ENCODE measurements at regions not wholly inside any gene's neighbourhood (a gene's known extent, or its start where the extent isn't known, plus 50 kb on each side); places are given as distances from the start of the nearest gene placed in this dataset.
"Not testable (repeated sequence)": the region's sequence is repeated elsewhere in the genome, so short reads cannot be mapped to it uniquely, and the experiment has no call there.

DNA sequence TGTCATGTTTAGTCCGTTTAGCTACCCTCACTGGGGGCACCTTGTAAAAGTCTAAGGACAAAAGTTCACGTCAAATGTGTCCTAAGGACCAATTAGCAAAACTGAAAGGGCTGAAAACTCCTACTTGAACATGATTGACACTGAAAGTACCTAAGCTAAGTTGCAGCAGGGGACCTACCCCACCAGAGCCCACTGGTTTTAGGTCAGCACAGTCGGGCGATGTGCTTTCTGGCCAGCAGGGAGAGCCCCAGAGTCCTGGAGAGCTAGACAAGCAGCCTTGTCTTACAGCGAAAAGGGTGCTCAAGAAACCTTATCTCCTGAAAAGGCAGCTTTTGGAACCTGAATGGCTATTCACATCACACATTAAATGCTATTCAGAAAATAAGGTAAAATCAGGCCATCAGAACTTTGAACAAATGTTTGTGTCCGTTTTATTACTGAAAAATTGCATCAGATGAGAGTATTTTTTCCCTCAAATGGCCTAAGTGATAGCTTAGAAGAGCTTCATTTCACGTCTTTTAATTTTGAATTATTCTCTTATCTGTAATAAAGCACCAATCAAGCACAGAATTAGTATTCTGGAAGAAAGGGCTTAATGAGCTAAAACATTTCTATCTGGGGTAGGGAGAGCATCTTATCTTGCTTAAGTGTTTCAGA is 52.2 kb upstream of the MKI67 start:
- peak; percentile 44 to 49 for DNase-seq

DNA sequence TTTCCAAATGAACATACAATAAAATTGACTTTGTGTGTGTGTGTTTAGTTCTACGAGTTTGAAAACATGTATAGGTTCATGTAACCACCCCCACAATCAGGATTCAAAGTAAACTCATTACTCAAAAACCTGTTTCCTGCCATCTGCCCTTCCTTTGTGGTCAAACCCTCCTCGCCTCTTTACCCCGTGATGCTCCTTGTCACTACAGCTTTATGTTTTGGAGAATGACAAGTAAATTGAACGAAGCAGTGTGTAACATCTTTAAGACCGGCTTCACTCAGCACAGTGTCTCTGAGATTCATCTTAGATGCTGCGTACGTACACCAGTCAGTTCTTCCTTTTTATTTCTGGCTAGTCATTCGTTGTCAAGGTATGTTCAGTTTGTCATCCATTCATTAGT is 54.6 kb upstream of the MKI67 start:
- DNase-seq, result peak in 1 of 2 donors; percentile 26

DNA sequence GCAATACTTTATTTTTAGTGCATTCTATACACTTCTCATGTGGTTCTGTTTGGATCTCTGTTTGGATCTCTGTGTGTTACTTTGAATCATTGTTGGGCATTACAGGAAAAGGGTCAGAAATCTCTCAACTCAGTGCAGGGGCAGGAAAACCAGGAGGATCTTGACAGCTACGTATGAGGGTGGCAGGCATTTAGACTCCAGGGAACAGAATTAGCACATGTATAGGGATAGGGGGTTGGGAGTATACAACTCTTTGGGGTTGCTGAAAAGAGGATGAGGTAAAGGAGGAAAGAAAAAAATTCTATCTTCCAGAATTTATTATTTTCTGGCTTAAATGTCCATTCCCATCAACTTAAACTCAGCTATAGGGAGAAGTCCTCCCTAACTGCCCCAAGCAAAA is 59.4 kb upstream of the MKI67 start:
- DNase-seq, result no peak

DNA sequence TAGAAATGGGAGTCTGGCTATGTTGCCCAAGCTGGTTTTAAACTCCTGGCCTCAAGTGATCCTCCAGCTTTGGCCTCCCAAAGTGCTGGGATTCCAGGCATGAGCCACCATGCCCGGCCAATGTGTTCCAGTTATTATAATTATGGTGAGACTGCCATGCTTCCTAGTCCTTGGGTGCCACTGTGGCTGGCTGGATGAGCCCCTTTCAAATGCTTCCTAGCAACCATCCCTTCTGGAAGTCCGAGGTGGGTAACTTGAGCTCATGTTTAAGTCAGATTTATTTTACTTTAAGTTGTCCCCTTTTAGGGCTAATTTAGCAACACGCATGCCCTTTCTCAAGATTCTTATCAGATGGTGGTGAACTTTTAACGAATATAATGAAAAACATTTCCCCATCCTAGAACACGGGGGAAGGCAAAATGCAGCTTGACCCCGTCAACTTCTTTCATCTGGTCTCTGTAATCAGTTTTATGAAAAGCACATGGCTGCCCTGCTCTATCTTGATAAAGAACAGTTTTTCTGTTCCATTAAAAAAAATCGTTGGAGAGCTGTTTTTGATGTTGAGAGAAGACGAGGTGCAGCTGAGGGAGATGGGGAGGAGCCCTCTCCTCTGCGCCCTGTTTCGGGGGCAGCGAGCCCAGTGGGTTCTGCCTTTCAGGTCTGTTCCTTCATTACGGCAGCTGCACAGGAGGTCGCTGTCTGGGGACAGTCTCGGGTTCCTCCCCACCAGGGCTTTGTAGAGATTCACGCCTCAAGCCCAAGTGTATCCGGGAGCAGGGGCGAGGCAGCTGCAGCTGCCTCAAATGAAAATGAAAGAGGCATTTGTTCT is 61.0 kb upstream of the MKI67 start:
- DNase-seq, result peak in 1 of 2 donors; percentile 30

DNA sequence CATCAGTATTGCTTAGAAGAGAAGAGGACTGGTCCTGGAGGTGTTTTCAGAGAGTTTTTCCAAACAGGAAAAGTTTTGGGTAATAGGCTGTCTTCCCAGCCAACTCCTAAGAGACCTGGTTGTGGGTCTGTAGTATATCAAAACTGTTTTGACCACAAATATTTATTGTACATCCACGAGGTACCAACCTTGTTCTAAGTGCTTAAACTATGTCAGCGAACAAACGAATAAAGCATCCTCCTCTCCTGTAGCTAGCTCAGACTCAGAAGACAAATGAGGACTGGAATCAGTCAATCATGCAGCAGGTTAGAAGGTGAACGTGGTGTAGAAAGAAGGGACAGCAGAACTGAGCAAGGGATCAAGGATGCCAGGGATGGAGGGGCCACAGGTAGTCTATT is 61.6 kb upstream of the MKI67 start:
- no peak for DNase-seq

DNA sequence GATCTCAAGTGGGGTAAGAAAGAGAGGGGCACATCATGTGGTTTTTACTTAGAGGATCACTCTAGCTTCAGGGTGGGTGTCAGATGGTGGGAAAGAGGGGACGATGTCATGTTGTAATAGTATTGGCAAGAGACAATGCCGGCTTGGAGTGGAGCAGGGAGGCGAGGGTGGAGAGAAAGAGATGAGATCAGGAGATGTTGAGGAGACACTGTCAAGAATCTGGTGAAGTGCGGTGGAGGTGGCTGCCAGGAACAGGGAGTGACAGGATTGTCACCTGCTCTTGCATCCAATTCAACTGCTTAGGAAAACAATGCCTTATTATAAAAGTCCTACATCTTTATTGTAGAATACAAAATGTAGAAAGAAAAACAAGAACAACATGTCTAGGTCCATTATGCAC is 63.0 kb upstream of the MKI67 start:
- no peak for DNase-seq

DNA sequence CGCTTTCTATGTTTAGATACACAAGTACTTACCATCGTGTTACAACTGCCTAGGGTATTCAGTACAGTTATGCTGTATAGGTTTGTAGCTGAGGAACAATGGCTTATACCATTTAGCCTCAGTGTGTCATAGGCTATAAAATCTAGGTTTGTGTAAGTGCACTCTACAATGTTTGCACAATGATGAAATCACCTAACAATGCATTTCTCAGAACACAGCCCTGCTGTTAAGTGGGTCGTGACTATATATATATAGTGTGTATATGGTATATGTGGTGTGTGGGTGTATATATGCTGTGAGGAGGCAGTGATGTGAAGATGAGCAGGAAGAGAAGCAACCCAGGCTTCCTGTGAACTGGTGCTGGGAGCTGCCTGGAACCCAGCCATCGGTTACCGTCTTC is 65.6 kb upstream of the MKI67 start:
- DNase-seq, result no peak

DNA sequence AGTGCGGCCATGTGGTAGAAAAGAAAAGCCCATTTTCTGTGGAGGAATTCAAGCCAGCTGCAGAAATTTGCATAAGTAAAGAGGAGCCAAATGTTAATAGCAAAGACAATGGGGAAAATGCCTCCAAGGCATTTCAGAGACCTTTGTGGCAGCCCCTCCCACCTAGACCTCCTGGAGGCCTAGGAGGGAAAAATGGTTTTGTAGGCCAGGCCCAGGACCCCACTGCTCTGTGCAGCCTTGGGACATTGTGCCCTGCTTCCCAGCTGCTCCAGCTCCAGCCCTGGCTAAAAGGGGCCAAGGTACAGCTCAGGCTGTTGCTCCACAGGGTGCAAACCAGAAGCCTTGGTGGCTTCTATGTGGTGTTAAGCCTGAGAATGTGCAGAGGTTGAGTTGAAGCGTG is 75.6 kb upstream of the MKI67 start:
- DNase-seq, result not testable (repeated sequence)

DNA sequence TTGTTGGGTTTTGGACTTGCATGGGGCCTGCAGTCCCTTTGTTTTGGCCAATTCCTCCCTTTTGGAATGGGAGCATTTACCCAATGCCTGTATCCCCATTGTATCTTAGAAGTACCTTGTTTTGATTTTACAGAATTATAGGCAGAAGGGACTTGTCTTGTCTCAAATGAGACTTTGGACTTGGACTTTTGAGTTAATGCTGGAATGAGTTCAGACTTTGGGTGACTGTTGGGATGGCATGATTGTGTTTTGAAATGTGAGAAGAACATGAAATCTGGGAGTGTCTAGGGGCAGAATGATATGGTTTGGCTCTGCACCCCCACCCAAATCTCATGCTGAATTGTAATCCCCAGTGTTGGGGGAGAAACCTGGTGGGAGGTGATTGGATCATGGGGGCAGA is 76.8 kb upstream of the MKI67 start:
- DNase-seq, result no peak

DNA sequence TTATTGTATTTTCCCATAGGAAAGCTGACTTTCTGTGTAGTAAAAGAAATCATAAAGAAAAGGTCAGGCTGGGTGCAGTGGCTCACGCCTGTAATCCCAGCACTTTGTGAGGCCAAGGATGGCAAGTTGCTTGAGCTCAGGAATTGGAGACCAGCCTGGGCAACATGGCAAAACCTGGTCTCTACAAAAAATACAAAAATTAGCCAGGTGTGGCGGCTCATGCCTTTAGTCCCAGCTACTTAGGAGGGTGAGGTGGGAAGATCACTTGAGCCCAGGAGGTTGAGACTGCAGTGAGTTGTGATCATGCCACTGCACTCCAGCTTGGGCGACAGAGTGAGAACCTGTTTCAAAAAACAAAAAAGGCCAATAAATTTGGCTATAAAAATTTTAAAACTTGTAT is 79.4 kb upstream of the MKI67 start:
- DNase-seq, result not testable (repeated sequence)

DNA sequence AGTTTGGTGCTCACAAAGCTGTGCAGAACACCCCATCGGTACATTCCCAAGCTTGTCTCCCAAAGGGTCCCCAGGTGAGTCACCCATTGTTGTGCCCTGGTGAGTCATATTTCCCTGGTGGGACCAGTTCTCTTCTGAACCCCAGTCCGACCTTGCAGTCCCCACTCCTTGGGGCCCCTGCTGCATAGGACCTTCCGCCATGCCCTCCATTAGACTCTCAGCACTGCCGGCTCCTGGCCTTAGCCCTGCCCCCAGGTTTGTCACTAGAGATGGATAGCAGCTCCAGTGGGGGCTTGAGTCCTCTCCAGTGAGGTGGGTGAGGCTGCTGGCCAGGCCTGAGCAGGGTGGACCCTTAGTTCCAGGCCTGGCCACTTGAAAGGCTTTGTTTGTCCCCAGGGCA is 80.5 kb upstream of the MKI67 start:
- DNase-seq, result no peak

DNA sequence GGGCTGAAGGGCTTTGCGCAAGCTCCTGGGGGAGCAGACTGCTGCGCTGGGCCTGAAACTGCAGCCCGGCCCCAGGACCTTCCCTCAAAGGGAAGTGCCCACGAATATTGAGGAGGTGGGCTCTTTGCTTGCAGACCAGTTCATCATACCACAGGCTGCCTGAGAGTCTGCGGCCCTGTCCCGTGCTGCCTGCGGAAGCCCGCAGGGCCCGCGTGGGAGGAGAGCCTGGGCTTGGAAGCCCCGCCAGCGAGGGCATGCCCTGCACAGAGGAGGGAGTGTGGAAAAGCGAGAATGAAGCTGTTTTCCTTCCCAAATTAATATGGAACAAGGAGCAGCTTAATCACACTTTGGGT is 83.6 kb upstream of the MKI67 start:
- no peak for DNase-seq

DNA sequence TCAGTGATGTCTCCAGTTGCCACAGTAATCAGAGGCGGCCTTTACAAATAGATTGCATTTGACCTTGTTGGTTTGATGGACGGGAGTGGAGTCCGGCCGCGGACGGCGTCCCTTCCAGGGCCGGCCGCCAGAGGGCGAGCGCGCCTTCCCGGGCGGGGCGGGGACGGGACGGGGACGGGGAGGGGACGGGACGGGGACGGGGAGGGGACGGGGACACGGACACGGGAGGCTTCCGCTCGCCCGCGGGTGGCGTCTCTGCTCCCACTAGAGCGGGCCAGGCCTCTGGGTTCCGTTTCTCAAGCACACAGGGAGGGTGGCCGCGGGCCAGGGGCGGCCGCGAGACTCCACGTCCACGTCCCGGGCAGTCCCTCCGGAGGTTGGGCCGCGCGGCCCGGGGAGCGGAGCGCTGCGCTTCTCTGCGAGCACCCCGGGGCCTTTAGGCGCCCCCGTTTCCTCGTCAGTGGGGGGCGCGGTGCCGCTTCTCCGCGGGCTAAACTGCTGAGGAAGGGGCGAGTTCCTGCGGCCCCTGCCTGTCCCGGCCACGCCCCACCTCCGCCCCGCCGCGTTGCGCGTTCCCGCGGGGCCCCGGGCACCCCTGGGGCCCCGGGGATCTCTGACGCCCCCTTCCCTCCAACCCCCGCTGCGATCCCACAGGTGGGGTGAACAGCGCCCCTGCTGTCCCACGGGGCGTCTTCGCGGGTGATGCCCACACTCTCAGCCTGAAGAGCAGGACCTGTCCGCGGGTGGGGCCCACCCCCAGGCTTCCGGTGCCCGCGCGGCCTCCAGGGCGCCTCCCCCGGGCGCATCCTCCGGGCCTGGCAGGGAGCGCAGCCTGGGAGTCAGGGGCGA is 84.2 kb upstream of the MKI67 start:
- peak; percentile 80 to 81 for DNase-seq

DNA sequence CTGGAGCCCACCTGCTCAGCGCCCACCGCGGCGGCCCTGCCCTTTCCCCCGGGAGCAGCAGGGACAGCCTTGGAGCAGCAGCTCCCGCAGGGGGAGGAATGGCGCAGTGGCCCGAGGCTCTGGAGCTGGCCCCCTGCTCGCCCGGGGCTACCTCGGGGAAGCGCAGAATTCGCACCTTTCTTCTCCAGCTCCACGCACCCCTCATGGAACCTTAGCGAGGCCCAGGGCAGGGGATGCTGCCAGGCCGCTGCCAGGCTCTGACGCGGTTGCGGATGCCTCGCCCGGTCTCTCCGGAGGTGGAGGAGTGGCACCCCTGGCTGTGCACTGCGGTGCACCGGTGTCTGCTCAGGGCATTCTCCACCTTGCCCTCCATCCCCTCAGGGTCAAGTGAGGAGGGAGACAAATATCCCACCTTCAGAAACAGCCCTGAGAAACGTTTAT is 84.9 kb upstream of the MKI67 start:
- DNase-seq, result no peak

DNA sequence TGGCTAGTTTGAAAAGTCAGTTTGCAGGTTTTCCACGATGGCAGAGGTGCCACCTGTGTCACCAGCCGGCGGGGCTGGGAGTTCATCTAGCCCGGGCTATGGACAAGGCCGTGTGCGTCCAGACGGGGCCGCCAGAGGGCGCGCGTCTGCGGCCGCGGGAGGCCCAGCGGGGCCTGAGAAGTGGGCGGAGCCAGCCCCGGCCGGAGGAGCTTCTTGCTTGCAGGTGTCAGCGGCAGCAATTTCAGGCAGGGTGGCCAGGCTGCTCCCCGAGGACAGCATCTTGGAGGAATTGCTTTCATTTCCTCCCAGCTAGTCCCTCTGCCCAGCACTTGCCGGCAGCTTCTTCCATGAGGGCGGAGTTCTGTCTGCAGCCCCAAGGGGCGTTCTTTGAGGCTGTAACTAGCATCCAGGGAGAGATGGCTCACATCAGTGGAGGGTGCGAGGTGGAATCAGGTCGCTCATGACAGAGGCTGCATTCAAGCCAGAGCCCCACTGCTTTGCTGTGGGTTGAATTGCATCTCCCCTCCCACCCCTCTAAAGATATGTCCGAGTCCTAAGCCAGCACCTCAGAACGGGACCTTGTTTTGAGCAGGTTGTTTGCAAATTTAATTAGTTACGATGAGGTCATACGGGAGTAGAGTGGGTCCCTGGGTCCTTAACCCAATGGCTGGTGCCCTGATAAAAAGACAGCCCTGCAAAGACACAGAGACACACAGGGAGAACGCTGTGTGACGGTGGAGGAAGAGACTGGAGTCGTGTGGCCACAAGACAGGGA is 85.9 kb upstream of the MKI67 start:
- peak; percentile 83 to 88 for DNase-seq

DNA sequence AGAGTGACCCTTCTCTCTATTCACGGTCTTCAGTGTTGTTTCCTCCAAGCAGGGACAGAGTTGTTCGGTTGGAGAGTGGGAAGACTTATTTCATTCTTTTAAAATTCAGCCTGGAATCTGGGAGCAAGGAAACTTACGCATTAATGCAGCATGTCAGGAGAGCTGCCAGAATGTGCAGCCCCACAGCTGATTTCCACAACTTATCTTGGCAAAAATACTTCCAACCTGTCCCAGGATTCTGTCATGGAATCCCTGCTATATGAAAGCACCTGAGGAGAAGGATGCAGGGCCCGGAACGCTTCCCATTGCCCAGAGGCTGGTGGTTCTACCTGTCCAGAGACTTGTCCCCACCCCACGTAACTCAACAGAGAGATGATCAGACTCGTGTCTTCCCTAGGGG is 86.9 kb upstream of the MKI67 start:
- no peak for DNase-seq

DNA sequence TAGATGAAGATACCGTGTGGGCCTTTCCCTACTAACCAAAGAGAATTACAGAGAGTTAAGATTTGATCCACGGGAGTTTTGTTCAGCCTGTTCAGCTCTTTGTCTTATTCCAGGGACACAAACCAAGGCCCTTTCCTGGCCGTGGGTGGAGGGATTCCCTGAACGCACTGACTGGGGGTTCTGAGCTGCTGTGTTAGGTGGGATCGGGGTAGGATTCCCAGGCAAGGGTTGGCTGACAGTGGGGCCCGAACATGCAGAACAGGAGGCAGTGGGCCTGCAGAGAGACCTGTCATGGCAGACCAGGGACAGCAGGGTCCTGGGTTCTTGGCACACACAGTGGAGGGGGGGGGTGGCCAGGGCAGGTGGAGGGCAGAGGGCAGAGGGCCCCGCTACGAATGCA is 89.5 kb upstream of the MKI67 start:
- DNase-seq, result no peak

DNA sequence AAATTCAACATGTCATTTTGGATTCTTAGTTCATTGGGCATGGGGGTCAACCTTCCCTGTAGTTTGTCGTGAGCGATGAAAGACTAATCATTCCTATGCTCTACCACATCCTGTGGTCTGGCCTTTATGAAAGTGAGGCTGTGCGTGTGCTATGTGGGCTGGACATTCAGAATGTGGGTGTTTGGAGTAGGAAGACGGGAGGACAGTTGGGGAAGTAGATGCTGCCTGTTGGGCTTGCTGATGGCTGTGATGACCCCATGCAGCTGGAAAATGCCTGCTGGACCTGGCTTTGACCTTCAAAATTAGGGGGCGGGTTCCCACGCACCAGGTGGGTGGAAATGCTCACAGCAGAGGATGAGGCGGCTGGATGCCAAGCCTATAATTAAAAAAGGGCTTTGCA is 90.9 kb upstream of the MKI67 start:
- DNase-seq, result no peak

DNA sequence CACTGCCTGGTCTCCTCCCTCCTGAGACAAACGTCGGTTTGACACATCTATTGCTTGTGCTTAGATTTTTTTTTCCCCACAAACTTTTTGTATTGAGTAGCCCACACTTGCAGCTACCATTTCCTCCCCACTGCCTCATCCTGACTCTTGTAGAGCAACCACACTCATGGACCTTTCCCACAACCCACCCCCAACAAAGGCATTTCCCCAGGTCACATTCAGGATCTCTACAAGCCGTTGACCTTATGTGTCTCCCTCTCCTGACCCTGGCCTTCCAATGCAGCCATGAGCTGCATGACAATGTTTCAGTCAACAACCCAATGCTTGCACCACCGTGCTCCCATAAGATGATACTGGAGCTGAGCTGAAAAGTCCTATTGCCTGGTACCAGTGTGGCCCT is 91.9 kb upstream of the MKI67 start:
- DNase-seq, result no peak

DNA sequence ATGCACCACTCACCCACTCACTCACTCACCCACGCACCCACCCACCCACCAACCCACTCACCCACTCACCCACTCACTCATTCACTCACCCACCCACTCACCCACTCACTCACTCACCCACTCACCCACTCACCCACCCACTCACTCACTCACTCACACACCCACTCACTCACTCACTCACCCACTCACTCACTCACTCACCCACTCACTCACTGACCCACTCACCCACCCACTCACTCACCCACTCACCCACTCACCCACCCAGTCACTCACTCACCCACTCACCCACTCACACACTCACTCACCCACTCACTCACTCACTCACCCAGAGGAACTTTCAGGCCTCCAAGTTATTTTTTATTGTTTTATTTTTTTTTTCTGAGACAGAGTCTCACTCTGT is 93.1 kb upstream of the MKI67 start:
- DNase-seq, result no peak

DNA sequence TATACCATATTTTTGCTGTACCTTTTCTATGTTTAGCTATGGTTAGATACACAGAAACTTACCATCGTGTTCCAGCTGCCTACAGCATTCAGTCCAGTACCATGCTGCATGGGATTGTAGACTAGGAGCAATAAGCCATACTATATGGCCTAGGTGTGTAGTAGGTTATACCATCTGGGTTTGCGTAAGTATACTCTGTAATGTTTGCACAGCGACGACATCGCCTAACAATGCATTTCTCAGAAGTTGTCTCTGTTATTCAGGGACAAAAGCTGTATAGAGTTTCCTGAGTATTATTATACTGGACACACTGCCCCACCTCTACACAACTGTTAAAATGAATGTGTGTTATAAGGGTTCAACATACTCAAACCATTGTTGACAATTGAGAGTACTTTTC is 93.8 kb upstream of the MKI67 start:
- DNase-seq, result no peak

DNA sequence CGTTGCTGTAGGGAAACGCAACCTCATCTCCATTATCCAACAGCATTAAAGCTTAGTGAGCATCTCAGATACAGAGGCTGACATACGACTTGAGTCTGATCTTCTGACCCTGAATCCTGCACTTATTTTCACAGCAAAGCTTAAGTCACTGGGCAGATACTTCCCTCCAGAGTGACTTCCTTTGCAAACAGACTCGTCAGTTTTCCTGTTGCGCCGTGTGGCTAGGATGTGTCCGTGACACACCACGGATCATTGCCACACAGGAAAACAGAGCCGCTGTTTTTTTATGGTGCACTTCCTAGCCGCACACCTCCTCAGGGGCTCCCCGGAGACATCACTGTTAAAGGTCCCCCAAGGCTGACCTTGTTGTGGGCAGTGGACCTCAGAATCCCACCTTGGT is 94.9 kb upstream of the MKI67 start:
- no peak for DNase-seq

DNA sequence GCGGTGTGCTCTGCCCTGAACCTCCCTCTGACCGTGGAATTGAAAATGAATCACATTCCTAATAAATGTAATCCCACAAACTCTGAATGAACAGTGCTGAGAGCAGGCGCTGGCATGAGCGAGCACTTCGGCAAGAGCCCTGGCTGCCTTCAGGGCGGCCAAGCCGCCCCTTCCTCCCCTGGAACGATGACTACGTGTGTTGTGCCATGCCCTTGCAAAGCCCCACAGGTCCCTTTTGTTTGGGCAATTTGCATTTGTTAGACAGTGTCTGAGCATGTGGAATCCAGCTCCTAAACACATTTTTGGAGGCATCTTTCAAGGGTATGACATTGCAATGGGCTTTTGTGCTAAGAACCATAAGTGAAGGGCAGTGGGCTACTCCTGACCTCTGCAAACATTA is 95.6 kb upstream of the MKI67 start:
- no peak for DNase-seq
